CD4-positive, alpha-beta T cell (primary cell): ENCODE measurements at regions not wholly inside any gene's neighbourhood (a gene's known extent, or its start where the extent isn't known, plus 50 kb on each side); places are given as distances from the start of the nearest gene placed in this dataset.

Source experiments
- ATAC-seq: fragments of 200-7000 bp; cut with Tn5 transposase; one replicate; pipeline ENCODE4 v1.10.0; 2022; ENCODE audit warnings: mild to moderate bottlenecking; ENCODE audit not compliant: poor library complexity
- CTCF ChIA-PET: fragments of 350-600 bp; sonication (Branson Sonifier 250); formaldehyde crosslinking; loops from one replicate; lab custom pipeline; 2021; ENCODE audit warnings: antibody characterized with exemption, inconsistent platforms; lab: Charles Lee
- POLR2A ChIA-PET: fragments of 350-600 bp; sonication (Branson Sonifier 250); formaldehyde crosslinking; loops from one replicate; lab custom pipeline; 2021; ENCODE audit warnings: antibody characterized with exemption, inconsistent platforms; lab: Charles Lee
- DNase-seq, 14 experiments: peaks; one replicate each; pipeline ENCODE4 v3.0.0-alpha.2; 2013 to 2020; ENCODE audit warnings: mixed read lengths in 2 of 14
- H3K27ac ChIP-seq, 2 donors: one replicate each; pipeline versions ENCODE4 v1.5.1 to v1.7.0; 2013; ENCODE audit warnings: low read length in 2 of 2, low read depth in 1 of 2, mild to moderate bottlenecking in 1 of 2
- H3K27me3 ChIP-seq, 2 experiments: 1 replicate in 1 of 2; 2 replicates in 1 of 2; pipeline versions ENCODE4 v1.6.1 to v1.7.0; 2013; ENCODE audit warnings: low read length in 2 of 2, control low read depth in 1 of 2, mild to moderate bottlenecking in 1 of 2, moderate library complexity in 1 of 2; ENCODE audit not compliant: insufficient read depth in 2 of 2, control insufficient read depth in 1 of 2
- H3K36me3 ChIP-seq: one replicate; pipeline ENCODE4 v1.6.1; 2013; ENCODE audit warnings: low read length, control low read depth; ENCODE audit not compliant: insufficient read depth
- H3K4me1 ChIP-seq: one replicate; pipeline ENCODE4 v1.6.1; 2013; ENCODE audit warnings: low read length, control low read depth; ENCODE audit not compliant: insufficient read depth
- H3K4me3 ChIP-seq: one replicate; pipeline ENCODE4 v1.5.1; 2013; ENCODE audit warnings: mild to moderate bottlenecking, low read length, moderate library complexity
- H3K9me3 ChIP-seq, 2 experiments: 1 replicate in 1 of 2; 2 replicates in 1 of 2; pipeline versions ENCODE4 v1.6.1 to v1.7.0; 2013; ENCODE audit warnings: low read length in 2 of 2, mild to moderate bottlenecking in 2 of 2, control low read depth in 1 of 2, moderate library complexity in 1 of 2; ENCODE audit not compliant: control insufficient read depth in 1 of 2, insufficient read depth in 1 of 2
- H3K27ac Mint-ChIP-seq: one replicate; pipeline ENCODE4 v1.8.0; 2020; ENCODE audit warnings: mixed read lengths
- H3K27me3 Mint-ChIP-seq: one replicate; pipeline ENCODE4 v1.8.0; 2021; ENCODE audit warnings: mixed read lengths
- H3K36me3 Mint-ChIP-seq: one replicate; pipeline ENCODE4 v1.8.0; 2021; ENCODE audit warnings: low read depth, mixed read lengths
- H3K4me1 Mint-ChIP-seq: one replicate; pipeline ENCODE4 v1.8.0; 2021; ENCODE audit warnings: low read depth, mixed read lengths
- H3K4me3 Mint-ChIP-seq: one replicate; pipeline ENCODE4 v1.8.0; 2020; ENCODE audit warnings: mild to moderate bottlenecking, mixed read lengths
- H3K9me3 Mint-ChIP-seq: one replicate; pipeline ENCODE4 v1.8.0; 2020; ENCODE audit warnings: mixed read lengths
- CTCF ChIP-seq: fragments of 200-600 bp; IDR thresholded peaks from one replicate; pipeline ENCODE4 v1.8.0; 2022; ENCODE audit warnings: antibody characterized with exemption, mild to moderate bottlenecking
- intact Hi-C, 2 experiments: fragments of 100-400 bp; cut with DNase I in 1 of 2; cut with micrococcal nuclease in 1 of 2; formaldehyde crosslinking; loops; one replicate each; pipeline versions ENCODE4 v1.15.1 to v1.9.0; 2023 to 2025; cut with DNase I, micrococcal nuclease

DNA sequence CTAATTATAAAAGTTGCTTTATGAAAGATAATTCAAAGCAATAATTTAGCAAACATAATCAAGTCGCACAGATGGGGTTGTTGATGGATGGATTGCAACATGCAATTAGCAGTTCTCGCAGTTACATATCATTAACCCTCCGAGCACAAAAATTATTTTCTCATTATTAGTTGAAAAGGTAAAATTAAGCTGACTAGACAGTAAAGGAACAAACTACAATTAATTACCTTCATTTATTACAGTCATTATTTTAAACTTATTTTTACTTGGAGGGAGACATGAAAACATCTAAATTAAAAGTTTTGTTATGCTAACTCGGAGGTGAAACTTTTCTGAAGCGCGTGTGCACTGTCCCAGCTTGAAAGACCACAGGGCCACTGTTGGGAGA is 146.9 kb downstream of the PHETA1 start:
- ATAC-seq (no peak), DNase-seq (no peak)
- H3K4me1 Mint-ChIP-seq: no peaks in the 10 kb centered on the region
- H3K9me3 Mint-ChIP-seq: no peaks in the 10 kb centered on the region
- Histone ChIP-seq H3K27me3 (peaks cover 2 to 4% of the 10 kb centered on the region in 2 experiments), H3K4me3 (no peak overlapping the region), H3K27ac (no peak overlapping the region), H3K4me1 (no peaks in the 10 kb centered on the region), H3K36me3 (no peaks in the 10 kb centered on the region), H3K9me3 (no peaks in the 10 kb centered on the region)
- ChIA-PET CTCF (no interaction called here), POLR2A (no interaction called here)
- H3K27me3 Mint-ChIP-seq: no peaks in the 10 kb centered on the region
- H3K36me3 Mint-ChIP-seq: no peaks in the 10 kb centered on the region
- no peak overlapping the region for H3K27ac Mint-ChIP-seq
- no peak overlapping the region for H3K4me3 Mint-ChIP-seq
- no peak for TF ChIP-seq CTCF
- intact Hi-C loops: no loop called here

- Histone ChIP-seq H3K36me3 (no peaks in the 10 kb centered on the region), H3K4me1 (no peaks in the 10 kb centered on the region), H3K27me3 (peaks cover 2 to 5% of the 10 kb centered on the region in 2 experiments), H3K4me3 (no peak overlapping the region), H3K9me3 (no peaks in the 10 kb centered on the region), H3K27ac (no peak overlapping the region)
- intact Hi-C loops: no loop called here
- ChIA-PET CTCF (no interaction called here), POLR2A (no interaction called here)
- TF ChIP-seq CTCF: no peak
- ATAC-seq: no peak
- Mint-ChIP-seq H3K9me3 (no peaks in the 10 kb centered on the region), H3K27me3 (no peaks in the 10 kb centered on the region), H3K4me3 (no peak overlapping the region), H3K36me3 (no peaks in the 10 kb centered on the region), H3K4me1 (no peaks in the 10 kb centered on the region), H3K27ac (no peak overlapping the region)
- DNase-seq: no peak
Measured at GRCh38 chr12:111221062-111222026, 147.6 kb downstream of the PHETA1 start.

- H3K27me3 ChIP-seq: peaks cover 2 to 5% of the 10 kb centered on the region in 2 experiments
- ChIA-PET CTCF (no interaction called here), POLR2A (no interaction called here)
- intact Hi-C loops: no loop called here
- Mint-ChIP-seq H3K27ac (no peak overlapping the region), H3K36me3 (no peaks in the 10 kb centered on the region), H3K4me1 (no peaks in the 10 kb centered on the region), H3K9me3 (no peaks in the 10 kb centered on the region), H3K27me3 (peaks cover 4% of the 10 kb centered on the region), H3K4me3 (no peak overlapping the region)
- H3K9me3 ChIP-seq: no peaks in the 10 kb centered on the region
- TF ChIP-seq CTCF: no peak
- no peaks in the 10 kb centered on the region for H3K4me1 ChIP-seq
- H3K36me3 ChIP-seq: no peaks in the 10 kb centered on the region
- no peak overlapping the region for H3K4me3 ChIP-seq
- no peak overlapping the region for H3K27ac ChIP-seq
- DNase-seq (no peak), ATAC-seq (no peak)
Measured at GRCh38 chr12:111220363-111220762, 148.5 kb downstream of the PHETA1 start.
